K562 (cell line): ENCODE measurements at regions not wholly inside any gene's neighbourhood (a gene's known extent, or its start where the extent isn't known, plus 50 kb on each side); places are given as distances from the start of the nearest gene placed in this dataset.

ENCODE experiments used
- ATAC-seq: fragments of 200-7000 bp; cut with Tn5 transposase; 3 replicates; pipeline ENCODE4 v1.9.1; 2020; ENCODE audit warnings: moderate library complexity
- BruUV-seq: library from RNA; stranded (reverse); fragments of 400-500 nt; replicated peaks from 2 replicates; lab custom pipeline; 2021; lab: Mats Ljungman, UMichigan
- CTCF ChIA-PET: fragments of 300-600 bp; formaldehyde crosslinking; extraction: SDS; loops from one replicate; lab custom pipeline; 2021; ENCODE audit warnings: low intra/inter-chr PET ratio; lab: Yijun Ruan, JAX
- POLR2A ChIA-PET: fragments of 300-600, 350-650 bp; sonication (Branson Sonifier 250); formaldehyde crosslinking; extraction: SDS; loops from one replicate; lab custom pipeline; 2021; ENCODE audit warnings: antibody characterized with exemption, inconsistent platforms; lab: Yijun Ruan, JAX
- DNase-seq, 4 experiments: peaks; one replicate each; pipeline versions ENCODE4 v3.0.0 to v3.0.0-alpha.2; 2011 to 2018; ENCODE audit warnings: low spot score in 3 of 4, mixed read lengths in 3 of 4; ENCODE audit errors: extremely low read depth in 1 of 4
- FAIRE-seq: peaks from 2 replicates; lab custom pipeline; 2011; peaks lifted over from hg19 to GRCh38; lab: Jason Lieb, UNC
- H2AFZ ChIP-seq: 2 replicates; pipeline ENCODE4 v1.6.0; 2011; ENCODE audit warnings: low read depth, low read length, control low read depth, inconsistent platforms
- H3K27ac ChIP-seq: fragments of 200-600 bp; 3 replicates; pipeline ENCODE4 v1.8.0; 2011; ENCODE audit warnings: low read depth, mild to moderate bottlenecking, control low read depth, inconsistent platforms, low read length, moderate library complexity, mixed read lengths; ENCODE audit errors: extremely low read depth
- H3K27me3 ChIP-seq, 2 experiments: fragments of 300-600 bp in 1 of 2; 2 replicates in 1 of 2; 3 replicates in 1 of 2; pipeline versions ENCODE4 v1.6.0 to v1.8.0; 2011; ENCODE audit warnings: inconsistent platforms in 2 of 2, low read length in 2 of 2, mild to moderate bottlenecking in 1 of 2, mixed read lengths in 1 of 2, moderate library complexity in 1 of 2; ENCODE audit not compliant: control insufficient read depth in 2 of 2, insufficient read depth in 2 of 2
- H3K36me3 ChIP-seq: fragments of 300-600 bp; 3 replicates; pipeline ENCODE4 v1.8.0; 2011; ENCODE audit warnings: mild to moderate bottlenecking, low read length, inconsistent platforms; ENCODE audit not compliant: control insufficient read depth, insufficient read depth
- H3K4me1 ChIP-seq, 2 experiments: fragments of 200-600 bp in 1 of 2; replicated peaks in 1 of 2; 2 replicates in 1 of 2; 3 replicates in 1 of 2; pipeline versions ENCODE4 v1.5.1 to v1.8.0; 2011; ENCODE audit warnings: inconsistent platforms in 2 of 2, low read length in 2 of 2, mild to moderate bottlenecking in 1 of 2, mixed read lengths in 1 of 2, moderate library complexity in 1 of 2; ENCODE audit not compliant: control insufficient read depth in 2 of 2, insufficient read depth in 2 of 2
- H3K4me2 ChIP-seq: 2 replicates; pipeline ENCODE4 v1.6.1; 2011; ENCODE audit warnings: low read length, control low read depth, inconsistent platforms, mixed read lengths; ENCODE audit not compliant: insufficient read depth
- H3K4me3 ChIP-seq: fragments of 200-600 bp; sonication (generic), shearing (Covaris generic); 2 replicates; pipeline ENCODE4 v1.5.1; 2016; ENCODE audit warnings: control low read depth, inconsistent platforms
- H3K79me2 ChIP-seq: fragments of 200-600 bp; 3 replicates; pipeline ENCODE4 v1.8.0; 2011; ENCODE audit warnings: low read length, inconsistent platforms; ENCODE audit not compliant: control insufficient read depth, insufficient read depth
- H3K9ac ChIP-seq, 2 experiments: 2 replicates each; pipeline versions ENCODE4 v1.6.0 to v1.6.1; 2011; ENCODE audit warnings: low read depth in 2 of 2, low read length in 2 of 2, control low read depth in 1 of 2, inconsistent platforms in 1 of 2, mild to moderate bottlenecking in 1 of 2, mixed read lengths in 1 of 2; ENCODE audit not compliant: insufficient read depth in 1 of 2
- H3K9me1 ChIP-seq: one replicate; pipeline ENCODE4 v1.6.0; 2011; ENCODE audit warnings: inconsistent platforms, mild to moderate bottlenecking, low read length, moderate library complexity; ENCODE audit not compliant: control insufficient read depth, insufficient read depth
- H3K9me3 ChIP-seq: replicated peaks from 2 replicates; pipeline ENCODE4 v1.5.1; 2011; ENCODE audit warnings: low read depth, low read length, inconsistent platforms; ENCODE audit not compliant: control insufficient read depth, insufficient read depth
- H4K20me1 ChIP-seq: replicated peaks from 2 replicates; pipeline ENCODE4 v1.6.1; 2011; ENCODE audit warnings: low read length, inconsistent platforms, mixed read lengths; ENCODE audit not compliant: control insufficient read depth, insufficient read depth
- CAMTA2 ChIP-seq: fragments of 250-450 bp; sonication (Bioruptor Pico); conservative IDR thresholded peaks from 2 replicates; pipeline ENCODE4 v1.5.1; 2022
- FOXK2 ChIP-seq, 2 experiments: fragments of 450-650 bp; IDR thresholded peaks in 1 of 2; conservative IDR thresholded peaks in 1 of 2; 2 replicates each; pipeline ENCODE4 v1.6.1; 2016; ENCODE audit warnings: low read depth in 2 of 2, mild to moderate bottlenecking in 1 of 2
- FOXM1 ChIP-seq, 2 experiments: fragments of 450-650 bp in 1 of 2; sonication (generic) in 1 of 2; formaldehyde crosslinking in 1 of 2; IDR thresholded peaks; 2 replicates each; pipeline versions ENCODE4 v1.6.1 to v1.9.0; 2017 to 2022; ENCODE audit warnings: low read depth in 2 of 2, mild to moderate bottlenecking in 2 of 2, missing genetic modification reagents in 1 of 2, moderate library complexity in 1 of 2
- ILF3 ChIP-seq: fragments of 450-650 bp; IDR thresholded peaks from 2 replicates; pipeline ENCODE4 v1.6.1; 2018; ENCODE audit warnings: antibody characterized with exemption, mild to moderate bottlenecking, moderate library complexity, borderline replicate concordance
- KDM1A ChIP-seq, 2 experiments: fragments of 450-650 bp; IDR thresholded peaks; 2 replicates each; pipeline ENCODE4 v1.6.1; 2016; ENCODE audit warnings: mild to moderate bottlenecking in 2 of 2
- KLF6 ChIP-seq: fragments of 250-450 bp; sonication (Bioruptor Pico); IDR thresholded peaks from 2 replicates; pipeline ENCODE4 v1.4.0; 2020; ENCODE audit warnings: mild to moderate bottlenecking, moderate library complexity, borderline replicate concordance
- MCM7 ChIP-seq, 2 experiments: fragments of 450-650 bp; IDR thresholded peaks; 2 replicates each; pipeline ENCODE4 v1.6.1; 2016 to 2018
- MTA3 ChIP-seq: fragments of 450-650 bp; formaldehyde crosslinking; IDR thresholded peaks from 2 replicates; pipeline ENCODE4 v1.6.1; 2017; ENCODE audit warnings: mild to moderate bottlenecking, borderline replicate concordance
- PREB ChIP-seq: sonication (generic); formaldehyde crosslinking; IDR thresholded peaks from 2 replicates; pipeline ENCODE4 v1.8.1; 2023; ENCODE audit warnings: mild to moderate bottlenecking, missing genetic modification reagents
- RBM15 ChIP-seq: fragments of 200-400 bp; formaldehyde crosslinking; IDR thresholded peaks from 2 replicates; pipeline ENCODE4 v1.6.1; 2018; ENCODE audit warnings: mild to moderate bottlenecking, low read length, moderate library complexity; ENCODE audit not compliant: insufficient read depth
- SMAD2 ChIP-seq: fragments of 150-350 bp; IDR thresholded peaks from 2 replicates; pipeline ENCODE4 v1.6.1; 2014; ENCODE audit warnings: low read depth, mild to moderate bottlenecking, low read length
- SNIP1 ChIP-seq: fragments of 450-650 bp; IDR thresholded peaks from 2 replicates; pipeline ENCODE4 v1.7.1; 2017; ENCODE audit warnings: low read depth, mild to moderate bottlenecking
- ZC3H11A ChIP-seq: IDR thresholded peaks from 2 replicates; pipeline ENCODE4 v1.6.1; 2012; ENCODE audit warnings: low read depth, low read length, improper control_type of control experiment
- ZNF583 ChIP-seq: fragments of 250-450 bp; sonication (Bioruptor Pico); IDR thresholded peaks from 2 replicates; pipeline ENCODE4 v1.4.0; 2020
- WGBS: fragments of 100-300 bp; shearing (Covaris generic); methylation state at CpG from one replicate; pipeline ENCODE4 v1.1.6; 2016; ENCODE audit warnings: low coverage, mixed read lengths; ENCODE audit not compliant: insufficient coverage; ENCODE audit errors: missing lambda C conversion rate; 5-methylcytosine and 5-hydroxymethylcytosine counted together
- in situ Hi-C: fragments of 300-500 bp; cut with MboI; formaldehyde crosslinking; loops from 4 replicates; pipeline ENCODE4 v1.15.0; 2018; ENCODE audit warnings: inconsistent platforms, mixed read lengths
- intact Hi-C: fragments of 100-400 bp; cut with micrococcal nuclease; formaldehyde crosslinking; loops from 2 replicates; pipeline ENCODE4 v1.14.2; 2022
- TF ChIP-seq, protein P1 (sequence below), 3 experiments: IDR thresholded peaks in 2 of 3; conservative IDR thresholded peaks in 1 of 3; 2 replicates each; pipeline ENCODE4 v1.5.1; 2011 to 2012; ENCODE audit warnings: low read length in 3 of 3, mild to moderate bottlenecking in 3 of 3, control low read depth in 2 of 3, improper control_type of control experiment in 1 of 3, inconsistent platforms in 1 of 3, low read depth in 1 of 3, mixed read lengths in 1 of 3, moderate library complexity in 1 of 3; ENCODE audit not compliant: insufficient read depth in 2 of 3

DNA sequence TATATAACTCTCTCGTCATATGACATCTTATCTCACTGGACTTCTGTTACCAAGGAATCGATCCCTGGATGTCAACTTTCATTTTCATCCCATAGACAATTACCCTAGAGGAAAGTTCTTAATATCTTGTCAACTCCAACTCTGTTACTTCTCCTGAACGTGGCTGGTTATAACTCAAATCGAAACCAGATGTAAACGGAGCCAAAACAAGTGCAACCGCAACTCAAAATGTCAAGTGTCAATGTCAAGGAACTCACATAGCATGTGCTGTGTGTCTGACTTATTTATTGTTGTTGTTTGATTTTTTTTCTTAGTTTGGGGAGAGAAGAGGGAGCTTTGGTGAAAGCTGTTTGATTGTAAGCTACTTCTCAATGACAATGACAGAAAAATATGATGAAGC, 108.6 kb downstream of the VIP start (continued):
- no peak for TF ChIP-seq PREB (CRISPR knock-in tag)

DNA sequence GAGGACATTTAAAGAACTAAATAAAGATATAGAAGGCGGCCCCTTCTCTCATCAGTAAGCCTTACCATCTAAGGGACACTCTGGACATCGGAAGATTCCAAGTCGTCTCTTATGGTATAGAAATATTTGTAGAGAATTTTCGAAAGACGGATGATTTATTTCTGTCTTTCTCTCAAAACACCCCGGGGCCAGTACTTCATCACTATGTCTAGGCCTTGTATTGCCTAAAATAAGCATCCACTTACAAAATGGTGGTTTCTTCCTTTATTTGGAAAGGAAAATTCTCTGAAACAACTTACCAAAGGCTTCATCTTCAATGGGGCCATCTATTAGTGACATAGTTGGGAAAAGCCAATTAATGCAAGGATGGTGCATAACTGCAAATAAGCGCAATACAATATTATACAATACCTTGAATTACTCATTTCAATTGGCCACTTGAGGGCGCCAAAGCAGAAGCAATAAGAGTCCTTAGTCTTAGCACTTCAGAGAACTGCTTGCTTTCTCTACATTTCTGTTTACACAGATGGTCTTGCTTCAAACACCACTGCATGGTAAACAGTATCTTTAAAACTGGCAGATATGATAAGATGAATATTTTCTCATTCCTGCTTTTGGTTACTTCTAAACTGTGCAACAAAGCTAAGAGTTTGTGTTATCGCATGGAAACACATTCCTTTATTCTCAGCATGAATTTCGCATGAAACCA, 113.2 kb downstream of the VIP start:
- POLR2A ChIA-PET = interaction anchor here (2.1 kb wide), 1 partner anchor 10 kb away, joined by 5 read pairs; no protein-coding TSS in a partner anchor
- CTCF ChIA-PET = interaction anchor here (0.7 to 4.1 kb wide), 5 partner anchors 33 to 161 kb away, joined by 3 to 27 read pairs (median 5); no protein-coding TSS in a partner anchor
- in situ Hi-C loops = no loop called here
- BruUV-seq = no TSS peak
- Histone ChIP-seq H3K27ac (no peak overlapping the region), H3K36me3 (no peaks in the 10 kb centered on the region), H3K4me1 (peaks cover 0 to 3% of the 10 kb centered on the region in 2 experiments; a peak in 1 of 5 replicates), H3K4me3 (no peak overlapping the region), H3K4me2 (no peak overlapping the region), H3K79me2 (peaks cover 45% of the 10 kb centered on the region; the same call in 2 of the 3 replicates), H3K9ac (no peak overlapping the region), H3K9me3 (no peaks in the 10 kb centered on the region), H2AFZ (no peak overlapping the region), H4K20me1 (no peaks in the 10 kb centered on the region), H3K9me1 (no peaks in the 10 kb centered on the region), H3K27me3 (no peaks in the 10 kb centered on the region)
- peak; percentile 97 for ATAC-seq
- WGBS = 50% methylated on average over 10 of the region's 10 CpGs
- FAIRE-seq = peak; percentile 80
- DNase-seq = peak; percentile 48 to 88 (median 56)
- intact Hi-C loops = loop anchor here (1.0 kb wide), 4 partner anchors 34 to 311 kb away; no protein-coding TSS in a partner anchor
- TF ChIP-seq ZC3H11A (no peak; the same call in 1 of the 2 replicates), KDM1A (IDR thresholded peaks at IDR 0.05) (no peak), CAMTA2 (CRISPR knock-in tag) (no peak), MCM7 (IDR thresholded peaks at IDR 0.05) (no peak), RBM15 (no peak), FOXM1 (IDR thresholded peaks at IDR 0.05; ENCODE audit: low read depth) (no peak), FOXM1 (CRISPR knock-in tag; IDR thresholded peaks at IDR 0.05; ENCODE audit: low read depth) (no peak), SNIP1 (no peak), ZNF583 (CRISPR knock-in tag) (no peak), SMAD2 (no peak), KLF6 (CRISPR knock-in tag) (no peak), ILF3 (no peak), FOXK2 (conservative IDR thresholded peaks at IDR 0.05 in 1 of 2, IDR thresholded peaks at IDR 0.05 in 1 of 2; ENCODE audit: low read depth in 2 of 2) (0 out of 4 replicates have a peak, but pooled peaks of 1 of the 2 experiments have one; percentile 17), MTA3 (no peak)
- TF ChIP-seq, protein P1, sequence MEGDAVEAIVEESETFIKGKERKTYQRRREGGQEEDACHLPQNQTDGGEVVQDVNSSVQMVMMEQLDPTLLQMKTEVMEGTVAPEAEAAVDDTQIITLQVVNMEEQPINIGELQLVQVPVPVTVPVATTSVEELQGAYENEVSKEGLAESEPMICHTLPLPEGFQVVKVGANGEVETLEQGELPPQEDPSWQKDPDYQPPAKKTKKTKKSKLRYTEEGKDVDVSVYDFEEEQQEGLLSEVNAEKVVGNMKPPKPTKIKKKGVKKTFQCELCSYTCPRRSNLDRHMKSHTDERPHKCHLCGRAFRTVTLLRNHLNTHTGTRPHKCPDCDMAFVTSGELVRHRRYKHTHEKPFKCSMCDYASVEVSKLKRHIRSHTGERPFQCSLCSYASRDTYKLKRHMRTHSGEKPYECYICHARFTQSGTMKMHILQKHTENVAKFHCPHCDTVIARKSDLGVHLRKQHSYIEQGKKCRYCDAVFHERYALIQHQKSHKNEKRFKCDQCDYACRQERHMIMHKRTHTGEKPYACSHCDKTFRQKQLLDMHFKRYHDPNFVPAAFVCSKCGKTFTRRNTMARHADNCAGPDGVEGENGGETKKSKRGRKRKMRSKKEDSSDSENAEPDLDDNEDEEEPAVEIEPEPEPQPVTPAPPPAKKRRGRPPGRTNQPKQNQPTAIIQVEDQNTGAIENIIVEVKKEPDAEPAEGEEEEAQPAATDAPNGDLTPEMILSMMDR (IDR thresholded peaks at IDR 0.05 in 2 of 3, conservative IDR thresholded peaks at IDR 0.05 in 1 of 3; ENCODE audit: insufficient read depth in 2 of 3, low read depth in 1 of 3, low read length in 3 of 3) = peak; percentile 64 to 91 (median 73)
